ENCODE measurements at regions not wholly inside any gene's neighbourhood (a gene's known extent, or its start where the extent isn't known, plus 50 kb on each side); places are given as distances from the start of the nearest gene placed in this dataset.

GRCh38 chr11:13143486-13144297, 133.9 kb upstream of the BMAL1 start:
- ChIA-PET CTCF (no interaction called here), POLR2A (ENCODE audit: unreplicated experiment) (no interaction called here)
- TF ChIP-seq POLR2A (IDR thresholded peaks at IDR 0.05; ENCODE audit: low read depth, low read length), result no peak
- H3K4ac ChIP-seq (ENCODE audit: low read depth, low read length), result no peak overlapping the region
- intact Hi-C loops (cut with micrococcal nuclease), result no loop called here
- no peak overlapping the region for H2AK9ac ChIP-seq (replicated peaks; ENCODE audit: low read depth, low read length, poor library complexity)
- H3K9me3 ChIP-seq (ENCODE audit: control insufficient read depth, insufficient read depth, low read length), result no peaks in the 10 kb centered on the region
- H2BK15ac ChIP-seq (ENCODE audit: low read depth, low read length), result no peak overlapping the region
- no peak overlapping the region for H4K8ac ChIP-seq (ENCODE audit: low read depth in 2 of 2, low read length in 2 of 2)
- no peak overlapping the region for H3K4me2 ChIP-seq (ENCODE audit: low read depth, low read length)
- ATAC-seq (ENCODE audit: low read depth) (no peak), DNase-seq (no peak)
- H3K56ac ChIP-seq (ENCODE audit: extremely low read depth, insufficient read depth, low read length), result no peak overlapping the region
- no peak overlapping the region for H3K23ac ChIP-seq (ENCODE audit: low read depth, low read length)
- in situ Hi-C loops (cut with MboI; ENCODE audit: low sequenced_read_pairs), result loop anchor here (25.0 kb wide), 1 partner anchor 831 kb away; no protein-coding TSS in a partner anchor
- H4K5ac ChIP-seq (ENCODE audit: low read depth, low read length), result no peak overlapping the region
- no peak overlapping the region for H4K91ac ChIP-seq (ENCODE audit: insufficient read depth, low read depth, low read length)
- no peak overlapping the region for H3K14ac ChIP-seq (replicated peaks; ENCODE audit: low read depth, low read length)
- dilution Hi-C loops (cut with HindIII; ENCODE audit: low sequenced_read_pairs, unreplicated experiment), result no loop called here
- no peak overlapping the region for H2AFZ ChIP-seq (replicated peaks; ENCODE audit: low read length, poor library complexity)
- H2AK5ac ChIP-seq (ENCODE audit: low read depth, low read length), result no peak overlapping the region
- 0 out of 2 replicates have a peak, but pooled peaks cover 4% of the 10 kb centered on the region for H3K4me1 ChIP-seq (ENCODE audit: control insufficient read depth, insufficient read depth, low read length)
- H3K9me1 ChIP-seq (ENCODE audit: insufficient read depth, low read length), result peaks cover 12% of the 10 kb centered on the region
- no peak overlapping the region for H3K27ac ChIP-seq (ENCODE audit: insufficient read depth, low read length)
- no peak overlapping the region for H2BK20ac ChIP-seq (ENCODE audit: low read depth, low read length)
- no CpG with 5 or more reads among the region's 1 CpG for WGBS, 2 experiments (ENCODE audit: extremely low coverage in 2 of 2, insufficient read length in 1 of 2)
- no peak overlapping the region for H2BK5ac ChIP-seq (ENCODE audit: low read depth, low read length, poor library complexity, severe bottlenecking)
- BruUV-seq (replicated peaks), result no TSS peak
- H3K9ac ChIP-seq (ENCODE audit: low read depth, low read length), result no peak overlapping the region
- H3K79me1 ChIP-seq (ENCODE audit: low read depth in 1 of 2, low read length in 2 of 2), result no peaks in the 10 kb centered on the region
- no peaks in the 10 kb centered on the region for H4K20me1 ChIP-seq (ENCODE audit: insufficient read depth, low read length)
- H3K27me3 ChIP-seq (ENCODE audit: control insufficient read depth, insufficient read depth, low read length), result peaks cover 22% of the 10 kb centered on the region
- no peaks in the 10 kb centered on the region for H3K36me3 ChIP-seq (ENCODE audit: control insufficient read depth, insufficient read depth, low read length)
- H2BK120ac ChIP-seq (ENCODE audit: low read depth, low read length), result no peak overlapping the region
- no peak overlapping the region for H3K18ac ChIP-seq (ENCODE audit: low read depth, low read length)
- no peak overlapping the region for H3K4me3 ChIP-seq (ENCODE audit: insufficient read depth, low read depth, low read length)

Measured in IMR-90 (cell line).